SK-N-MC (cell line): ENCODE measurements at regions not wholly inside any gene's neighbourhood (a gene's known extent, or its start where the extent isn't known, plus 50 kb on each side); places are given as distances from the start of the nearest gene placed in this dataset.

Experiments
- EZH2 ChIP-seq: fragments of 200-600 bp; sonication (generic); IDR thresholded peaks from one replicate; pipeline ENCODE4 v1.6.1; 2017; ENCODE audit warnings: antibody characterized with exemption
- FOXP2 ChIP-seq: optimal IDR thresholded peaks from 2 replicates; pipeline ENCODE3; 2011; ENCODE audit warnings: mild to moderate bottlenecking, moderate library complexity; ENCODE audit not compliant: insufficient read depth; ENCODE audit errors: extremely low read length, control extremely low read depth
- POLR2AphosphoS5 ChIP-seq: IDR thresholded peaks from 2 replicates; pipeline ENCODE4 v1.6.1; 2012; ENCODE audit warnings: mild to moderate bottlenecking, low read depth, low read length, borderline replicate concordance

DNA sequence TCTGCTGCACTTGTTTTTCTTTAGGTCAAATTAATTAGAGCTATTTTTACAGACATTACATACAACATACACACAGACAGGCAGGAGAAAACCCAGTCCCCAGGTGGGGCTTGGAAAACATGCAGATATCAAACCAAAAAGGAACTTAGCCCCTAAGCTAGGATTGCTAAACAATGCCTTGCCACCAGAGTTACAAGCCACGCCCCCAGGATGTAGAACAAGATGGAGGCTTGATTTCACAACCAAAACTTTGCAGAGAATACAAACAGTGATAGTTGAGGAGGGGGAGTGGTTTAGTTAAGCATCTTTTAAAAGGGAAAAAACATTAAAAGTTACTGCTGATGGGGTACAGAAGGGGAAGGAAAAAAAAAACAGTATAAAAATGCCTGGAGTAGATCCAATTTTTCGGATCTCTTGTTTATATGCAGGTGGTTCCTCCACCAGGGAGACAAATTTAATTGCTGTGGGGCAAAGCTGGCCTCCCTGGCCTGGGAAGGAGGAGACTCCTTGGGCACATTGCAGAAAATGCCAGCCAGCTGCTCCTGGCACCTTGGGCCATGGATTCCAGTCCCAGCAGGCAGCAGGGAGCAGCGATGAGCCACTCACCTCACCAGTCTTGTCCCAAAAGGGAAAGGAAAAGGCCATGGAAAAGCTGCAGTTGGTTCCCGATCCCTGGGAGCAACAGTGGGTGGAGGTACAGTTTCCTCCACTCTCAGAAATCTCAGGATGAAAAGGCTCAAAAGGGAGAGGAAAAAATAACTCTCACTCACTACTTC is 348.4 kb upstream of the REG3G start:
- TF ChIP-seq EZH2 (no peak), POLR2AphosphoS5 (no peak), FOXP2 (no peak)
